Effector memory CD4-positive, alpha-beta T cell (primary cell): ENCODE measurements at regions not wholly inside any gene's neighbourhood (a gene's known extent, or its start where the extent isn't known, plus 50 kb on each side); places are given as distances from the start of the nearest gene placed in this dataset.

ENCODE experiments used
- DNase-seq, 3 donors: peaks; one replicate each; pipeline ENCODE4 v3.0.0-alpha.2; 2020
- H3K27ac ChIP-seq: 2 replicates; pipeline ENCODE4 v1.7.0; 2013; ENCODE audit warnings: mild to moderate bottlenecking, low read length, moderate library complexity; ENCODE audit not compliant: insufficient read depth, poor library complexity, severe bottlenecking
- H3K27me3 ChIP-seq: replicated peaks from 2 replicates; pipeline ENCODE4 v1.7.0; 2013; ENCODE audit warnings: mild to moderate bottlenecking, low read length; ENCODE audit not compliant: insufficient read depth, control insufficient read depth, poor library complexity, severe bottlenecking
- H3K36me3 ChIP-seq: 2 replicates; pipeline ENCODE4 v1.7.0; 2013; ENCODE audit warnings: mild to moderate bottlenecking, low read length, moderate library complexity; ENCODE audit not compliant: control insufficient read depth, insufficient read depth
- H3K4me1 ChIP-seq: 2 replicates; pipeline ENCODE4 v1.7.0; 2013; ENCODE audit warnings: low read length, mild to moderate bottlenecking; ENCODE audit not compliant: control insufficient read depth, insufficient read depth, poor library complexity, severe bottlenecking
- H3K4me3 ChIP-seq: 2 replicates; pipeline ENCODE4 v1.7.0; 2013; ENCODE audit warnings: low read length, low read depth, mild to moderate bottlenecking; ENCODE audit not compliant: insufficient read depth, poor library complexity, severe bottlenecking
- H3K9me3 ChIP-seq: 2 replicates; pipeline ENCODE4 v1.7.0; 2013; ENCODE audit warnings: mild to moderate bottlenecking, low read length, moderate library complexity; ENCODE audit not compliant: control insufficient read depth

- H3K36me3 ChIP-seq = no peaks in the 10 kb centered on the region
- no peak for DNase-seq
- H3K4me1 ChIP-seq = no peaks in the 10 kb centered on the region
- H3K27me3 ChIP-seq = no peaks in the 10 kb centered on the region
- no peak overlapping the region for H3K27ac ChIP-seq
- H3K9me3 ChIP-seq = no peaks in the 10 kb centered on the region
- no peak overlapping the region for H3K4me3 ChIP-seq
Measured at GRCh38 chr1:208921259-208921658, 662.3 kb upstream of the CAMK1G start.

GRCh38 chr1:208923456-208923855 is 660.1 kb upstream of the CAMK1G start:
- Histone ChIP-seq H3K4me3 (no peak overlapping the region), H3K36me3 (no peaks in the 10 kb centered on the region)

DNA sequence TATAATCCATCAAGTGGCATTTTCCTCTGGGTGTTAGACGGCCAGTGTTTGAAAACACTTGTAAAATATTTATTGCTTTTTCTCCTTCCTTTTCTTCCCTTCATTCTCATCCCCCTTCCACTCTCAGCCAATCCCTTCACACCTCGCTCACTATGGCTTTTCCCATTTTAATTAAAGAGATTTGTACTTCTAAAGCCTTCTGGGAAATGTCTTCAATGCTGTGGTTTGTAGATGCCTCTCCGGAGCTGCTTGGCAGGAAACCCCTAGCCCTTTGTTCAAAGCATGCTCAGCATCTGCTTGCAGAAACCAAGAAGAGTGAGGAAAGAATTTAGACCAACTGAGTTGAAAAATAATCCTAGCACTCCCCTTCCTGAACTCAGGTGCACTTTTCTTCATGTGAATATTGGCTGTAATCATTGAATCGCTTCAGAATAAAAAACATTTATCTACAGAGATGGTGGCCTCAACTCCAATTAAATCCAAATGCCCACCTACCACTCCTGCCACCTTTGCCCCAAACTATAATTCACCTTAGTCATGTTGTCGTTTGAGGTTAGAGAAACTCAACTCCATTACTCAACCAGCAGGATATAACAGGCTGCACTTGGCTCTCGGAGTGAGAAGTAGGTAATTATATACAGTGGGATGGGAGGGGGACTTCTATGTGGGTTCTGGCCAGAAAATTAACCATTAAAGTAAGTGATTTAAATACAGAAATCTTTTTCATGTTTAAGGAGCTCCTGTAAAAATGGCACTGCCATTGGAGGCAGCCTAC is 659.4 kb upstream of the CAMK1G start:
- DNase-seq = no peak
- Histone ChIP-seq H3K27me3 (no peaks in the 10 kb centered on the region), H3K27ac (no peak overlapping the region), H3K4me3 (no peak overlapping the region), H3K9me3 (no peaks in the 10 kb centered on the region), H3K36me3 (no peaks in the 10 kb centered on the region), H3K4me1 (no peaks in the 10 kb centered on the region)

More at GRCh38 chr1:208923456-208923855, 660.1 kb upstream of the CAMK1G start:
- no peak overlapping the region for H3K27ac ChIP-seq
- H3K27me3 ChIP-seq = no peaks in the 10 kb centered on the region
- DNase-seq = no peak
- no peaks in the 10 kb centered on the region for H3K4me1 ChIP-seq
- H3K9me3 ChIP-seq = no peaks in the 10 kb centered on the region

DNA sequence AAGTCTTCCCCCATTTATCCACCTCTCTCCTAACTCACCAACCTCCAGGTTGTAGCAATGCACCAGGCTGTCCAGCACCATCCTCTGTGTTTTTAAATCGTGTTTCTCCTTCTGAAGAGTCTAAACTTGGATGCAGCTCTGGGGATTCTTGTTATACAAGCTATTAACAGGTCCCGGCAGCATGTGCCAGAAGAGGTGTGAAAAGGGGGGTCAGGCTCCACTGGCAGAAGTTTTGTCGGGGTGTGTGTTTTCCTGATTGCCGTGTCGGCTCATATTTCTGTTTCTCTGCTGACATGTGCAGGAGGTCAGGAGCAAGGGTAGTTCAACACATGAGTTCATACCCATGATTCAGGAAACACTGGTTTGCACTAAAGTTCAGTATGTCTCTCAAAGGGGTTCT is 658.6 kb upstream of the CAMK1G start:
- no peak for DNase-seq
- no peaks in the 10 kb centered on the region for H3K27me3 ChIP-seq
- H3K27ac ChIP-seq = no peak overlapping the region
- H3K4me1 ChIP-seq = no peaks in the 10 kb centered on the region
- no peak overlapping the region for H3K4me3 ChIP-seq
- H3K9me3 ChIP-seq = no peaks in the 10 kb centered on the region
- no peaks in the 10 kb centered on the region for H3K36me3 ChIP-seq

DNA sequence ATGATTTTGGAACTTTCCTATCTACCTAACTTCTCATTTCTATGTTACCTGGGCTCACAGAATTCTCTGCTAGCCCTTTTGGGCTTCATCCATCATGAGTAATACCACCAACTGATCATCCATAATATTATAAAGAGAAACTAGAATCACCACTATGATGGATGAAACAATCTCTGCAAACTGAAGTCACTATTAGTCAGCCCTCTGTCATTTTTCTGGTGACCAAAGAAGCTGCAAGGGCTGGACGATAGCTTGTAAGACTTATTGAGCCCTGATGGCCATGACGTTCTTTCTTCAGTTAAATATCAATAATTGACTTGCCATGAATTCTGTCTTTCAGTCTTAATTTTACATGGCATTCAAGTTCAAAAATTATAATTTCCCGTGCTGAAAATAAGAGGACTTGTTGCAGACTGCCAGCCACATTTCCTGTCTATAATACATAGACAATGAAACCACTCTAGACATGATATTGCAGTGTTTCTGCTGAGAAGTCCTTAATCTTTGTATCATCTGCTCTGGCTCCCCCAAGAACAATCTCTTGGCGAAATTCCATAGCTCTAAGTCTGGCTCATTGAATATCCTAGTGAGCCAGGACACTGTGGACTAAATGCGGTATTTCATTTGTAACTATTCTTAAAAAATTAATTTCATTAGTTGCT is 655.0 kb upstream of the CAMK1G start:
- Histone ChIP-seq H3K4me1 (no peaks in the 10 kb centered on the region), H3K27ac (no peak overlapping the region), H3K4me3 (no peak overlapping the region), H3K9me3 (no peaks in the 10 kb centered on the region), H3K36me3 (no peaks in the 10 kb centered on the region), H3K27me3 (no peaks in the 10 kb centered on the region)
- no peak for DNase-seq

DNA sequence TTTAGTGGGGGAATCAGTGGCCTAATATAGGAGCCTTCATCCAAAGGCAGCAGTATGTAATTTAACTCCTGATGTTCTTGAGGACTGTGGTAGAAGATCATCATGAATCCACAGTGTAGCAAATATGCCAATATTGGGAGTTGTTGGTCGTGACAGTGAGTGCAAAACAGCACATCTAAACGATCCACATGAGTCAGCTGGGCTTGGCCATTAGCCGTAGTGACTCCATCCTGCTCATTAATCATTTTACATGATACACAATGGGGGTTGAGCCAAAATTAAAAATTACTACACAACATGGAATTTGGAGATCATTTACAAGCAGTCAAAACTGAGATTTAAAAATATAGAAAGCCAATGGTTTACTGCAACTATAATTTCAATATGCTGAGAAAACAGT is 653.9 kb upstream of the CAMK1G start:
- Histone ChIP-seq H3K27me3 (no peaks in the 10 kb centered on the region), H3K27ac (no peak overlapping the region), H3K36me3 (no peaks in the 10 kb centered on the region), H3K9me3 (no peaks in the 10 kb centered on the region), H3K4me3 (no peak overlapping the region), H3K4me1 (no peaks in the 10 kb centered on the region)
- no peak for DNase-seq

- Histone ChIP-seq H3K4me3 (no peak overlapping the region), H3K27me3 (no peaks in the 10 kb centered on the region), H3K4me1 (no peaks in the 10 kb centered on the region), H3K27ac (no peak overlapping the region), H3K9me3 (no peaks in the 10 kb centered on the region), H3K36me3 (no peaks in the 10 kb centered on the region)
- no peak for DNase-seq
Measured at GRCh38 chr1:208931936-208932335, 651.6 kb upstream of the CAMK1G start.

- DNase-seq = no peak
- Histone ChIP-seq H3K4me1 (no peaks in the 10 kb centered on the region), H3K36me3 (no peaks in the 10 kb centered on the region), H3K4me3 (no peak overlapping the region), H3K27me3 (no peaks in the 10 kb centered on the region), H3K27ac (no peak overlapping the region), H3K9me3 (no peaks in the 10 kb centered on the region)
Measured at GRCh38 chr1:208933984-208934525, 649.5 kb upstream of the CAMK1G start.

- H3K27me3 ChIP-seq = no peaks in the 10 kb centered on the region
- no peaks in the 10 kb centered on the region for H3K4me1 ChIP-seq
- DNase-seq = no peak
- no peaks in the 10 kb centered on the region for H3K9me3 ChIP-seq
- H3K4me3 ChIP-seq = no peak overlapping the region
- no peaks in the 10 kb centered on the region for H3K36me3 ChIP-seq
- H3K27ac ChIP-seq = no peak overlapping the region
Measured at GRCh38 chr1:208934933-208935332, 648.6 kb upstream of the CAMK1G start.

- Histone ChIP-seq H3K4me1 (no peaks in the 10 kb centered on the region), H3K27ac (no peak overlapping the region), H3K9me3 (no peaks in the 10 kb centered on the region), H3K27me3 (no peaks in the 10 kb centered on the region), H3K4me3 (no peak overlapping the region), H3K36me3 (no peaks in the 10 kb centered on the region)
- no peak for DNase-seq
Measured at GRCh38 chr1:208935517-208936187, 647.9 kb upstream of the CAMK1G start.
